IMR-90 (cell line): ENCODE measurements at regions not wholly inside any gene's neighbourhood (a gene's known extent, or its start where the extent isn't known, plus 50 kb on each side); places are given as distances from the start of the nearest gene placed in this dataset.

Experiments
- ATAC-seq: fragments of 200-7000 bp; cut with Tn5 transposase; 2 replicates; pipeline ENCODE4 v1.9.1; 2020; ENCODE audit warnings: low read depth, mild to moderate bottlenecking, moderate library complexity
- BruUV-seq: library from RNA; stranded (reverse); fragments of 400-500 nt; replicated peaks from 2 replicates; lab custom pipeline; 2021; lab: Mats Ljungman, UMichigan
- CTCF ChIA-PET: fragments of 300-600 bp; formaldehyde crosslinking; extraction: SDS; loops from one replicate; lab custom pipeline; 2021; ENCODE audit warnings: antibody characterized with exemption; lab: Yijun Ruan, JAX
- POLR2A ChIA-PET: fragments of 300-600 bp; sonication (Branson Sonifier 250); formaldehyde crosslinking; loops from one replicate; lab custom pipeline; 2022; ENCODE audit warnings: antibody characterized with exemption; ENCODE audit not compliant: unreplicated experiment; lab: Charles Lee
- DNase-seq: peaks from one replicate; pipeline ENCODE4 v3.0.0; 2013
- H2AFZ ChIP-seq: replicated peaks from 2 replicates; pipeline ENCODE3; 2013; ENCODE audit warnings: low read length, mild to moderate bottlenecking; ENCODE audit not compliant: poor library complexity
- H2AK5ac ChIP-seq: 2 replicates; pipeline ENCODE4 v1.6.1; 2013; ENCODE audit warnings: low read depth, low read length, inconsistent platforms
- H2AK9ac ChIP-seq: replicated peaks from 2 replicates; pipeline ENCODE3; 2013; ENCODE audit warnings: mild to moderate bottlenecking, low read depth, low read length, moderate library complexity; ENCODE audit not compliant: poor library complexity
- H2BK120ac ChIP-seq: 2 replicates; pipeline ENCODE4 v1.6.1; 2013; ENCODE audit warnings: low read depth, low read length, inconsistent platforms
- H2BK15ac ChIP-seq: 3 replicates; pipeline ENCODE4 v1.6.1; 2013; ENCODE audit warnings: low read depth, low read length, inconsistent platforms
- H2BK20ac ChIP-seq: 2 replicates; pipeline ENCODE4 v1.6.1; 2013; ENCODE audit warnings: low read depth, mild to moderate bottlenecking, inconsistent platforms, low read length, moderate library complexity
- H2BK5ac ChIP-seq: 2 replicates; pipeline ENCODE4 v1.6.1; 2013; ENCODE audit warnings: mild to moderate bottlenecking, low read depth, low read length, inconsistent platforms; ENCODE audit not compliant: poor library complexity, severe bottlenecking
- H3K14ac ChIP-seq: replicated peaks from 2 replicates; pipeline ENCODE4 v1.6.1; 2013; ENCODE audit warnings: low read depth, low read length, inconsistent platforms
- H3K18ac ChIP-seq: 2 replicates; pipeline ENCODE4 v1.6.1; 2013; ENCODE audit warnings: low read depth, low read length, control low read depth
- H3K23ac ChIP-seq: 2 replicates; pipeline ENCODE4 v1.6.1; 2013; ENCODE audit warnings: low read depth, low read length, inconsistent platforms
- H3K27ac ChIP-seq: 2 replicates; pipeline ENCODE4 v1.5.1; 2013; ENCODE audit warnings: mild to moderate bottlenecking, control low read depth, low read length; ENCODE audit not compliant: insufficient read depth
- H3K27me3 ChIP-seq: 2 replicates; pipeline ENCODE4 v1.6.1; 2013; ENCODE audit warnings: low read length; ENCODE audit not compliant: control insufficient read depth, insufficient read depth
- H3K36me3 ChIP-seq: 2 replicates; pipeline ENCODE4 v1.6.1; 2013; ENCODE audit warnings: low read length, mixed read lengths; ENCODE audit not compliant: control insufficient read depth, insufficient read depth
- H3K4ac ChIP-seq: 2 replicates; pipeline ENCODE4 v1.6.1; 2013; ENCODE audit warnings: low read depth, low read length, inconsistent platforms
- H3K4me1 ChIP-seq: 2 replicates; pipeline ENCODE4 v1.6.1; 2013; ENCODE audit warnings: low read length, mixed read lengths; ENCODE audit not compliant: control insufficient read depth, insufficient read depth
- H3K4me2 ChIP-seq: 2 replicates; pipeline ENCODE4 v1.6.1; 2013; ENCODE audit warnings: low read depth, mild to moderate bottlenecking, control low read depth, low read length, moderate library complexity
- H3K4me3 ChIP-seq: 2 replicates; pipeline ENCODE4 v1.5.1; 2013; ENCODE audit warnings: low read depth, mild to moderate bottlenecking, control low read depth, low read length, moderate library complexity; ENCODE audit not compliant: insufficient read depth
- H3K56ac ChIP-seq: 2 replicates; pipeline ENCODE4 v1.6.1; 2013; ENCODE audit warnings: low read length, inconsistent platforms; ENCODE audit not compliant: insufficient read depth; ENCODE audit errors: extremely low read depth
- H3K79me1 ChIP-seq, 2 experiments: 2 replicates each; pipeline ENCODE4 v1.6.1; 2013; ENCODE audit warnings: low read length in 2 of 2, inconsistent platforms in 1 of 2, low read depth in 1 of 2
- H3K9ac ChIP-seq: 2 replicates; pipeline ENCODE4 v1.6.1; 2013; ENCODE audit warnings: low read depth, low read length, control low read depth
- H3K9me1 ChIP-seq: 2 replicates; pipeline ENCODE4 v1.6.1; 2013; ENCODE audit warnings: low read length, inconsistent platforms; ENCODE audit not compliant: insufficient read depth
- H3K9me3 ChIP-seq: 2 replicates; pipeline ENCODE4 v1.6.1; 2013; ENCODE audit warnings: low read length; ENCODE audit not compliant: control insufficient read depth, insufficient read depth
- H4K20me1 ChIP-seq: 2 replicates; pipeline ENCODE4 v1.6.1; 2013; ENCODE audit warnings: low read length, inconsistent platforms; ENCODE audit not compliant: insufficient read depth
- H4K5ac ChIP-seq: 2 replicates; pipeline ENCODE4 v1.6.1; 2013; ENCODE audit warnings: mild to moderate bottlenecking, low read depth, low read length, control low read depth
- H4K8ac ChIP-seq, 2 experiments: 2 replicates each; pipeline ENCODE4 v1.6.1; 2013; ENCODE audit warnings: low read depth in 2 of 2, low read length in 2 of 2, control low read depth in 1 of 2, inconsistent platforms in 1 of 2
- H4K91ac ChIP-seq: 2 replicates; pipeline ENCODE4 v1.6.1; 2013; ENCODE audit warnings: low read depth, low read length, inconsistent platforms; ENCODE audit not compliant: insufficient read depth
- BHLHE40 ChIP-seq: fragments of 150-350 bp; IDR thresholded peaks from 2 replicates; pipeline ENCODE4 v1.6.1; 2016; ENCODE audit warnings: mild to moderate bottlenecking, low read depth, low read length
- MAZ ChIP-seq: IDR thresholded peaks from 2 replicates; pipeline ENCODE4 v1.6.1; 2012; ENCODE audit warnings: low read depth, mild to moderate bottlenecking, low read length, improper control_type of control experiment, moderate library complexity, borderline replicate concordance
- MXI1 ChIP-seq: IDR thresholded peaks from 2 replicates; pipeline ENCODE4 v1.6.1; 2012; ENCODE audit warnings: low read depth, mild to moderate bottlenecking, low read length, moderate library complexity, borderline replicate concordance
- POLR2A ChIP-seq: IDR thresholded peaks from 2 replicates; pipeline ENCODE4 v1.6.1; 2012; ENCODE audit warnings: mild to moderate bottlenecking, low read depth, low read length
- RAD21 ChIP-seq: IDR thresholded peaks from 2 replicates; pipeline ENCODE4 v1.6.1; 2012; ENCODE audit warnings: low read length, improper control_type of control experiment
- SMC3 ChIP-seq: fragments of 150-350 bp; IDR thresholded peaks from 2 replicates; pipeline ENCODE4 v1.6.1; 2016; ENCODE audit warnings: low read depth, mild to moderate bottlenecking, antibody characterized with exemption, low read length, moderate library complexity
- USF2 ChIP-seq: fragments of 150-350 bp; IDR thresholded peaks from 2 replicates; pipeline ENCODE4 v1.6.1; 2017; ENCODE audit warnings: mild to moderate bottlenecking, antibody characterized with exemption, low read length, low read depth
- WGBS, 2 experiments: methylation state at CpG; one replicate each; pipeline versions ENCODE4 v1.1.5 to v1.1.7; 2013; ENCODE audit warnings: missing lambda C conversion rate in 2 of 2; ENCODE audit not compliant: insufficient read length in 1 of 2; ENCODE audit errors: extremely low coverage in 2 of 2; 5-methylcytosine and 5-hydroxymethylcytosine counted together
- dilution Hi-C: fragments of 300-500 bp; cut with HindIII; formaldehyde crosslinking; loops from one replicate; pipeline ENCODE4 v1.14.3; 2018; ENCODE audit warnings: low sequenced_read_pairs; ENCODE audit not compliant: unreplicated experiment
- in situ Hi-C: fragments of 300-500 bp; cut with MboI; formaldehyde crosslinking; loops from 3 replicates; pipeline ENCODE4 v1.14.3; 2019; ENCODE audit warnings: low sequenced_read_pairs, inconsistent platforms, mixed read lengths
- intact Hi-C: fragments of 100-400 bp; cut with micrococcal nuclease; formaldehyde crosslinking; loops from 2 replicates; pipeline ENCODE4 v1.10.0; 2022
- TF ChIP-seq, protein P1 (sequence below): fragments of 150-350 bp; IDR thresholded peaks from 2 replicates; pipeline ENCODE4 v1.6.1; 2016; ENCODE audit warnings: low read depth, mild to moderate bottlenecking, low read length, moderate library complexity, borderline replicate concordance
- TF ChIP-seq, protein P2 (sequence below): conservative IDR thresholded peaks from 2 replicates; pipeline ENCODE4 v1.5.1; 2012; ENCODE audit warnings: mild to moderate bottlenecking, low read depth, low read length, improper control_type of control experiment

DNA sequence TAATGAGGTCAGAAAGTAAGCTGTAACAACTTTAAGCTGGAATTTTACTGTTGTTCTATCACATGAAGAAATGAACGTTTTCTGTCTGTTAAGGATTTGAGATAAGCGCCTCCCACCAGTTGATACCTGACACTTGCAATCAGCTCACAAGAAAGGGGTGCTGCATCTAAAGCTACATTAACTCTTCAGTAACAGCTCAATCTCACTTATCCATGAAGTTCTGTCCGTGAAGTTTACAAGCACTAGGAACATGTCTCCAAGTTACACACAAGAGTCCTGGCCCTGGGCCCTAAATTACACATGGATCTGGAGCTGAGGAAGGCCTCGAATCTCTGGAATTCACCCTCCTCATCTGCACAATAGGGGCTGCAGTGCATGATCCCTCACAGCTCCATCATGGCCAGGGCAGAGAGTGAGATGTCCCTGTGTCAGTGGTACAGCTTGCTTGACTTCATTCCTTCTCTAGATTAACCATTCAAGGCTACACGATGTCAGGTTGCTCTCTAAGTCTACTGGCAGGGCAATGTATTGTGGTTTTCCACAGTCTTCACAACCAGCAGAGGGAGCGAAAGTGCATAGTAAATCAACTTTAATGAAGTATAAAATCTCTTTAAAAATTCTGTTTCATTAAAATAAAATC, 182.4 kb upstream of the MCHR2 start:
- no peaks in the 10 kb centered on the region for H3K36me3 ChIP-seq
- H3K4me3 ChIP-seq: no peak overlapping the region
- H2AFZ ChIP-seq: peak overlapping the region; percentile 81
- no CpG with 5 or more reads among the region's 6 CpGs for WGBS, 2 experiments
- peak overlapping the region; percentile 93 for H2BK5ac ChIP-seq
- peaks cover 16% of the 10 kb centered on the region for H3K9me1 ChIP-seq
- no peaks in the 10 kb centered on the region for H3K79me1 ChIP-seq
- peak overlapping the region; percentile 77 for H3K23ac ChIP-seq
- CTCF ChIA-PET: interaction anchor here (0.6 to 1.8 kb wide), 15 partner anchors 32 to 487 kb away, joined by 3 to 9 read pairs (median 5); no protein-coding TSS in a partner anchor
- peak overlapping the region; percentile 86 for H3K4me2 ChIP-seq
- H2BK20ac ChIP-seq: peak overlapping the region; percentile 95
- H3K27me3 ChIP-seq: no peaks in the 10 kb centered on the region
- in situ Hi-C loops (no loop called here), intact Hi-C loops (loop anchor here (1.0 to 2.0 kb wide), 2 partner anchors 170 to 303 kb away; no protein-coding TSS in a partner anchor), dilution Hi-C loops (no loop called here)
- H3K14ac ChIP-seq: peak overlapping the region; percentile 82
- peak overlapping the region; percentile 72 for H3K56ac ChIP-seq
- H2AK9ac ChIP-seq: peak overlapping the region; percentile 26
- peak; percentile 74 for DNase-seq
- H4K5ac ChIP-seq: peak overlapping the region; percentile 86
- H3K4ac ChIP-seq: peak overlapping the region; percentile 93
- H2BK120ac ChIP-seq: peak overlapping the region; percentile 95
- peak; percentile 76 for ATAC-seq
- peak overlapping the region; percentile 74 for H3K27ac ChIP-seq
- H4K20me1 ChIP-seq: peaks cover 3% of the 10 kb centered on the region; the same call in 1 of the 2 replicates
- H4K8ac ChIP-seq: peak overlapping the region; percentile 45 to 79
- peak overlapping the region; percentile 37; the same call in 2 of the 3 replicates for H2BK15ac ChIP-seq
- peaks cover 14% of the 10 kb centered on the region for H3K4me1 ChIP-seq
- BruUV-seq: no TSS peak
- peak overlapping the region; percentile 34 for H3K9ac ChIP-seq
- H2AK5ac ChIP-seq: peak overlapping the region; percentile 73
- POLR2A ChIA-PET: no interaction called here
- no peaks in the 10 kb centered on the region for H3K9me3 ChIP-seq
- peak overlapping the region; percentile 91 for H4K91ac ChIP-seq
- TF ChIP-seq, protein P1, sequence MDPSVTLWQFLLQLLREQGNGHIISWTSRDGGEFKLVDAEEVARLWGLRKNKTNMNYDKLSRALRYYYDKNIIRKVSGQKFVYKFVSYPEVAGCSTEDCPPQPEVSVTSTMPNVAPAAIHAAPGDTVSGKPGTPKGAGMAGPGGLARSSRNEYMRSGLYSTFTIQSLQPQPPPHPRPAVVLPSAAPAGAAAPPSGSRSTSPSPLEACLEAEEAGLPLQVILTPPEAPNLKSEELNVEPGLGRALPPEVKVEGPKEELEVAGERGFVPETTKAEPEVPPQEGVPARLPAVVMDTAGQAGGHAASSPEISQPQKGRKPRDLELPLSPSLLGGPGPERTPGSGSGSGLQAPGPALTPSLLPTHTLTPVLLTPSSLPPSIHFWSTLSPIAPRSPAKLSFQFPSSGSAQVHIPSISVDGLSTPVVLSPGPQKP: no peak
- no peak for TF ChIP-seq MAZ
- TF ChIP-seq, protein P2, sequence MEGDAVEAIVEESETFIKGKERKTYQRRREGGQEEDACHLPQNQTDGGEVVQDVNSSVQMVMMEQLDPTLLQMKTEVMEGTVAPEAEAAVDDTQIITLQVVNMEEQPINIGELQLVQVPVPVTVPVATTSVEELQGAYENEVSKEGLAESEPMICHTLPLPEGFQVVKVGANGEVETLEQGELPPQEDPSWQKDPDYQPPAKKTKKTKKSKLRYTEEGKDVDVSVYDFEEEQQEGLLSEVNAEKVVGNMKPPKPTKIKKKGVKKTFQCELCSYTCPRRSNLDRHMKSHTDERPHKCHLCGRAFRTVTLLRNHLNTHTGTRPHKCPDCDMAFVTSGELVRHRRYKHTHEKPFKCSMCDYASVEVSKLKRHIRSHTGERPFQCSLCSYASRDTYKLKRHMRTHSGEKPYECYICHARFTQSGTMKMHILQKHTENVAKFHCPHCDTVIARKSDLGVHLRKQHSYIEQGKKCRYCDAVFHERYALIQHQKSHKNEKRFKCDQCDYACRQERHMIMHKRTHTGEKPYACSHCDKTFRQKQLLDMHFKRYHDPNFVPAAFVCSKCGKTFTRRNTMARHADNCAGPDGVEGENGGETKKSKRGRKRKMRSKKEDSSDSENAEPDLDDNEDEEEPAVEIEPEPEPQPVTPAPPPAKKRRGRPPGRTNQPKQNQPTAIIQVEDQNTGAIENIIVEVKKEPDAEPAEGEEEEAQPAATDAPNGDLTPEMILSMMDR: peak; percentile 58
- no peak; the same call in 1 of the 2 replicates for TF ChIP-seq MXI1
- TF ChIP-seq BHLHE40: no peak
- no peak for TF ChIP-seq USF2
- TF ChIP-seq SMC3: peak; percentile 53
- no peak for TF ChIP-seq POLR2A
- peak; percentile 54 for TF ChIP-seq RAD21
- peak overlapping the region; percentile 91 for H3K18ac ChIP-seq
